ENCODE measurements at regions not wholly inside any gene's neighbourhood (a gene's known extent, or its start where the extent isn't known, plus 50 kb on each side); places are given as distances from the start of the nearest gene placed in this dataset.

- Histone ChIP-seq H3K4me2 (no peak overlapping the region), H3K9ac (no peak overlapping the region), H3K4me1 (no peaks in the 10 kb centered on the region), H3F3A (ENCODE audit: low read depth) (no peaks in the 10 kb centered on the region), H3K79me2 (ENCODE audit: low read depth) (no peaks in the 10 kb centered on the region), H3K4me3 (no peak overlapping the region), H2AFZ (replicated peaks) (no peak overlapping the region), H3K27me3 (no peaks in the 10 kb centered on the region), H4K20me1 (ENCODE audit: low read depth) (no peaks in the 10 kb centered on the region), H3K36me3 (no peaks in the 10 kb centered on the region), H3K27ac (no peak overlapping the region), H3K9me3 (ENCODE audit: low read depth) (no peaks in the 10 kb centered on the region)
- Mint-ChIP-seq H3K9me3 (no peaks in the 10 kb centered on the region), H3K4me3 (no peak overlapping the region), H3K27me3 (ENCODE audit: insufficient read depth, low read depth) (no peaks in the 10 kb centered on the region), H3K27ac (no peak overlapping the region), H3K36me3 (no peaks in the 10 kb centered on the region), H3K4me1 (peaks cover 4% of the 10 kb centered on the region)
- TF ChIP-seq CTCF (IDR thresholded peaks at IDR 0.05), result no peak
- TF ChIP-seq EZH2phosphoT487 (IDR thresholded peaks at IDR 0.05), result no peak
- no peak for TF ChIP-seq EZH2 (IDR thresholded peaks at IDR 0.05)
- DNase-seq (ENCODE audit: low spot score), result no peak
Measured at GRCh38 chr2:113838744-113839444, 51.0 kb upstream of the ACTR3 start.

- Histone ChIP-seq H3F3A (ENCODE audit: low read depth) (no peaks in the 10 kb centered on the region), H3K4me1 (no peaks in the 10 kb centered on the region), H3K79me2 (ENCODE audit: low read depth) (no peaks in the 10 kb centered on the region), H2AFZ (replicated peaks) (no peak overlapping the region), H3K4me2 (no peak overlapping the region), H4K20me1 (ENCODE audit: low read depth) (no peaks in the 10 kb centered on the region), H3K36me3 (no peaks in the 10 kb centered on the region), H3K9me3 (ENCODE audit: low read depth) (no peaks in the 10 kb centered on the region), H3K27me3 (no peaks in the 10 kb centered on the region), H3K4me3 (no peak overlapping the region), H3K9ac (no peak overlapping the region), H3K27ac (no peak overlapping the region)
- TF ChIP-seq EZH2 (IDR thresholded peaks at IDR 0.05) (no peak), EZH2phosphoT487 (IDR thresholded peaks at IDR 0.05) (no peak), CTCF (IDR thresholded peaks at IDR 0.05) (no peak)
- Mint-ChIP-seq H3K27me3 (ENCODE audit: insufficient read depth, low read depth) (no peaks in the 10 kb centered on the region), H3K27ac (no peak overlapping the region), H3K4me3 (no peak overlapping the region), H3K4me1 (peaks cover 4% of the 10 kb centered on the region), H3K9me3 (no peaks in the 10 kb centered on the region), H3K36me3 (no peaks in the 10 kb centered on the region)
- no peak for DNase-seq (ENCODE audit: low spot score)
Measured at GRCh38 chr2:113838277-113838676, 51.6 kb upstream of the ACTR3 start.

- H3F3A ChIP-seq (ENCODE audit: low read depth), result no peaks in the 10 kb centered on the region
- no peak overlapping the region for H2AFZ ChIP-seq (replicated peaks)
- no peaks in the 10 kb centered on the region for H4K20me1 ChIP-seq (ENCODE audit: low read depth)
- H3K9me3 ChIP-seq (ENCODE audit: low read depth), result no peaks in the 10 kb centered on the region
- H3K4me1 Mint-ChIP-seq, result peaks cover 2% of the 10 kb centered on the region
- H3K9me3 Mint-ChIP-seq, result no peaks in the 10 kb centered on the region
- H3K4me3 Mint-ChIP-seq, result no peak overlapping the region
- no peaks in the 10 kb centered on the region for H3K36me3 Mint-ChIP-seq
- H3K9ac ChIP-seq, result no peak overlapping the region
- H3K27ac ChIP-seq, result no peak overlapping the region
- H3K27me3 ChIP-seq, result no peaks in the 10 kb centered on the region
- H3K79me2 ChIP-seq (ENCODE audit: low read depth), result no peaks in the 10 kb centered on the region
- no peak overlapping the region for H3K4me3 ChIP-seq
- no peak overlapping the region for H3K4me2 ChIP-seq
- TF ChIP-seq CTCF (IDR thresholded peaks at IDR 0.05) (no peak), EZH2phosphoT487 (IDR thresholded peaks at IDR 0.05) (no peak), EZH2 (IDR thresholded peaks at IDR 0.05) (no peak)
- DNase-seq (ENCODE audit: low spot score), result no peak
- no peaks in the 10 kb centered on the region for H3K4me1 ChIP-seq
- no peaks in the 10 kb centered on the region for H3K36me3 ChIP-seq
- no peak overlapping the region for H3K27ac Mint-ChIP-seq
- H3K27me3 Mint-ChIP-seq (ENCODE audit: insufficient read depth, low read depth), result no peaks in the 10 kb centered on the region
Measured at GRCh38 chr2:113834051-113834730, 55.7 kb upstream of the ACTR3 start.
